ENCODE measurements at regions not wholly inside any gene's neighbourhood (a gene's known extent, or its start where the extent isn't known, plus 50 kb on each side); places are given as distances from the start of the nearest gene placed in this dataset.

- TF ChIP-seq POLR2A (IDR thresholded peaks at IDR 0.05) (no peak), CTCF (IDR thresholded peaks at IDR 0.05) (no peak), EP300 (IDR thresholded peaks at IDR 0.05) (no peak)
Measured at GRCh38 chr10:2974503-2975207, 92.7 kb upstream of the PFKP start.
